GM11168 (cell line): ENCODE measurements at regions not wholly inside any gene's neighbourhood (a gene's known extent, or its start where the extent isn't known, plus 50 kb on each side); places are given as distances from the start of the nearest gene placed in this dataset.

Source experiments
- in situ Hi-C: fragments of 300-500 bp; cut with MboI; formaldehyde crosslinking; loops from one replicate; pipeline ENCODE4 v1.12.0; 2022; ENCODE audit warnings: low sequenced_read_pairs; ENCODE audit not compliant: unreplicated experiment

DNA sequence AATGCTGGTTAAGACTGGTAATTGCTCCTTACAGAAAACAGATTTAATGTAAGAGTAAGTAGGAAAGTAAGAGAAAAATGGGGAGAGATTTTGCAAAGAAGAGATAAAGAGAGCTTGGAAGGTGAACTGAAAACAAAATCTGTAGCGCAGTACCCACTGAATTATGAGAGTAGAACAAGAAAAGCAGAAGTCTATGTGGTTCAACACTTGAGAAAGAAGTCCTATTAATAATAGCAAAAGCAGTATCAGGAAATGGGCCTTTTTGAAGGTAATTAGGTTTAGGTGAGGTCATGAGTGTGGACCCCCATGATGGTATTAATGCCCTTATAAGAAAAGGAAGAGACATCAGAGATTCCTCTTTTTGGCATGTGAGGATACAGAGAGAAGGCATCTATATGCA, 460.6 kb downstream of the CETN3 start:
- in situ Hi-C loops: no loop called here

GRCh38 chr5:89946916-89947315, 462.6 kb downstream of the CETN3 start:
- in situ Hi-C loops: no loop called here

DNA sequence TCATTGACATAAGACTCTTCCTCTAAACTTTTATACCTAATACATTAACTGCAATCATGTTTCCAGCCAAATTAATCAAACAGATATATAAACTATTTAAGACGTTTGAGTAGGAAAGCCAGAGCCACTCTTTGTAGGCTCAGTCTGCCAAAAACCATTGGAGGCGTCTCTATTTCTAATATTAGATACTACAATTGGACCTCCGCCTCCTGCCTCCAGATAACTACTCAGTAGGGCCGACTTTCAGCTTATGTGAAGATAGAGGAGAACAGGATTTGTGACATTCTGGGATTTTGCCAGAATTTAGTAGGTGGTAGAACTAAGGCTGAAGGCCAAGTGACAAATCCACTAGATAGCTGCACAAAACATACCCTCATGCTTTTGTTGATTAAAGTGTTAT, 463.0 kb downstream of the CETN3 start:
- in situ Hi-C loops: no loop called here

GRCh38 chr5:89942171-89942570, 467.4 kb downstream of the CETN3 start:
- in situ Hi-C loops: no loop called here

DNA sequence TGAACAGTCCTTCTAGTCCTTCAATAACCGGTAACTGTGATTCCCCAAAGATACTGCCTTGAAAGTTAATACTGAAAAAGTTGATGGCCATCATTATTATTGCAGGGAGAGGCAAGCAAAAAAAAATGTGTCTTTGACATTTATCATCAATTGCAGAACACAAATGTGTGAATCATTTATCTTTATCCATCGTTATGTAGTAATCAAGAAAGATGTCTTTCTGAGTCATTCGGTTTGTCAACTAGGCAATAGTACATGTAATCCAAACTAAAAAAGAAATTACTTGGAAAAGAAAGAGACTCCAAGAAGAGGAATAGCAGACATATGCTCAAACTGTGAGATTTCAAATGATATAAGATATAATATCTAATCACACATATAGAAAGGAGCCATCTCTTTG, 473.0 kb downstream of the CETN3 start:
- in situ Hi-C loops: no loop called here

GRCh38 chr5:89934069-89934468, 475.5 kb downstream of the CETN3 start:
- in situ Hi-C loops: no loop called here

DNA sequence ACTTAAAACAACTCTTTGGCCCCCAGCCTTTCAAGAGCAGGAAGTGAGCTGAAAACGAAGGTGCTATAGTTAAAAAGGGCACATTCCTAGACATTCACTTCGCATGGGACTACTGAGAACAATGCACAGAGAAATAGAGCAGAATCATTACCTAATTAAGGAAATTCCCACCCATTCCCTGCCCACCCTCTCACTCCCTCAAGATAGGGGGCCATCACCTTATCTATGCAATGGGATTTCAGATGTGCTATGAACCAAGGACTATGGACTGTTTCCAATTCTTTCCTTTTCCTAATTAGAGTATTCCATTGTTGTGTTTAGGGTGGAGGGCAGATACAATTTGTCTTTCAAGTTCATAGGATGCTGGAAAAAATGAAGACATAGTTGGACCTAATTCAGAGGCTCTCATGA, 476.8 kb downstream of the CETN3 start:
- in situ Hi-C loops: no loop called here

DNA sequence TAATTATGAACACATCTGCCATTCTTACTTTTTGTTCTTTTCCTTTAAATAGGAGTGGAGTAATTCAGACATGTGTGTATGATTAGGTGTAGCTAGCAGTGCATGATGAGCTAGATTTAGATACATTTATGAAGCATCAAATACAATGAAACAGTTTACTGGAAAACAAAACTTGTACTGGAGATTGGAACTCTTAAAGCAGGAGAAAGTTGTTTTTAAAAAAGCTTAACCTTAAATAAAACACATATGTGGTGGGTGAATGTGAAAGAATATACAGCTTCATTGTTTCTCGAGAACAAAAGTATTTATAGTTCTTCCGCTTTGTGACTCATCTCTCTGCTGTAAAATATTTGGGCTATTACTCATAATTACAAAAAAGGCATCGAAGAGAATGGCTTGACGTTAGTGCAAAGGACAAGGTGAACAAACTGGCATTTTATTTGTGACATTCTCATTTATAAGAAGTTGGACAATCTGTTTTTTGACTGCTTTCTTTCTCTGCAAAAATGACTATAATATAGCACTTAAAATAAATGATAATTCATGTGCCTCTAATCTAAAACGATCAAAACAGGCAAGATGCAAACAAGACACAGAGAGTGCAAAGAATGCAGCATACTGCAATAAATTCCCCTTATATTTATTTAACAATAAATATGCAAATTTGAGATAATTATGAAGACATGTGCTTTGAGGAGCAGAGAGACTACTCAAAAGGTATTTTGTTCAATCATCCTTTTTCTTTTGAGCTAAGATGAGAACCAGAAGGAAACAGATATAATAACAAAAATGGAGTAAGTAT, 478.8 kb downstream of the CETN3 start:
- in situ Hi-C loops: no loop called here

GRCh38 chr5:89929834-89930233, 479.7 kb downstream of the CETN3 start:
- in situ Hi-C loops: no loop called here

DNA sequence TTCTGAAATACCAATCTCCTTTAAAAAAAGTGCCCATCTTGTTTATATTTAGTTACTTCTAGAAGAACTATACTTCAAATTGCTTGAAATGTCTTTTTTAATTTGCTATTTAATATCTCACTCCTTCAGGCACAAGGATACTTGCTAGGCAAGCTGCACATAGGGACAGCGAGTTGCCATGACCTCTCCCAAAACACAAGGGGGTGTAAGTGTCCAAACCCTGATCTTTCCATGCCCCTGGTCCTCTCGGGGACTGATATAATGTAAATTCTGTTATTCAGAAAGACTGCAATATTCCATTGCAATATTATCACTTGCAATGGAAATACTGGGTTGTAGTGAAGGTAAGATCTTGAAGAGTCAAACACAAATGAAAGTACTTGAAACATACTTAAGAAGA, 480.4 kb downstream of the CETN3 start:
- in situ Hi-C loops: no loop called here

GRCh38 chr5:89922161-89922560, 487.4 kb downstream of the CETN3 start:
- in situ Hi-C loops: no loop called here

- in situ Hi-C loops: no loop called here
Measured at GRCh38 chr5:89917112-89917511, 492.4 kb downstream of the CETN3 start.

DNA sequence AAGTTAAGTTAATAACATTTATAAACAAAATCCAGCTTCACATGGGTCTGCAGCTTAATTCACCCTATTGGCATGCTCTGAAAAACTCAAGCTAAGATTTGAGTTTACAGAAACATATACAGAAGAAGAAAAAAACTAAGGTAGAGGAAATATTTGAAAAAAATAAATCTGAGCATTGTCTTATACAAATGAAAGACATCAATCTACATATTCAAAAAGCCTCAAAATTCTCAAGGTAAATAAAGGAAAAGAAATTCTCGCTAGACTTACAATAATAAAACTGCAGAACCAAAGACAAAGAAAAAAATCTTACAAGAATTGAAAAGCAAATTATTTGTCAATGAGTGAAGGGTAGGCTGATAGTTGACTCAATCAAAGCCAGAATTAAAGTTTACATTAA, 493.4 kb downstream of the CETN3 start:
- in situ Hi-C loops: no loop called here

- in situ Hi-C loops: no loop called here
Measured at GRCh38 chr5:89908876-89909275, 500.7 kb downstream of the CETN3 start.

DNA sequence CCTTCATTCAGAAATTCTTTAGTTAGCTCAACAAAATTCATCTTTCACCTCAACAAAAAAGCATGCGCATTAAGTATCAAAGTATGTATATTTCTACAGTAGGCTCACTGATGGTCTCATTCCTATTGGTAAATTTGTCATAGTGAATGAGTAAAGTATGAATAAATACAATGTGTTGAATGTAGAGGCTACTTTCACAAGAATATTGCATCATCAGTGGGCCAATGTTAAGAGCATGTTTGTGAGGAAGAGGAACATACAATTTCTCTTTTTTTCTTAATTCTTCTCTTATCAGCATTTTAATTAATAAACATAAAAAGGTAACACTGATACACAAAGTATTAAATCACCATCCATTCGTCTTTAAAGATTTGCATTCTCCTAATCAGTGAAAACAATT, 505.1 kb downstream of the CETN3 start:
- in situ Hi-C loops: no loop called here

DNA sequence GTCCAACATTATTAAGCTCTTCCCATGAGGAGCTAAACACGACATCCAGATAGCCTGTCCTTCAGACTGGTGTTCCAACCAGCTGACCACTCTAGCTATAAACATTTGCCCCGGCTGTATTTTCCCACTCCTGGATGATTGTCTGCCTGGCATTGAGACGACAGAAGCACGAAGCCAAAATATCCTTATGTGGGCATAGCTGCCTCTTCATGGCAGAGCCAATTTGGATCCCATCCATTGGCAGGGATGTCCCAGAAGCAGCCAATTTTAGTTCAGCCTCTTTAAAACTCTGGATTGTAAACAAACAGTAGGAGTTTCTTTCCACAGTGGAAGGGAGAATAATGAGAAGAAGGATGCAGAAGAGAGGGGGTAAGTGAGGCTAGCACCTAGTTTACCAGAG, 507.6 kb downstream of the CETN3 start:
- in situ Hi-C loops: no loop called here

- in situ Hi-C loops: no loop called here
Measured at GRCh38 chr5:89901346-89901745, 508.2 kb downstream of the CETN3 start.

GRCh38 chr5:89900346-89900745, 509.2 kb downstream of the CETN3 start:
- in situ Hi-C loops: no loop called here

- in situ Hi-C loops: no loop called here
Measured at GRCh38 chr5:89899559-89899958, 510.0 kb downstream of the CETN3 start.

- in situ Hi-C loops: no loop called here
Measured at GRCh38 chr5:89893546-89893945, 516.0 kb downstream of the CETN3 start.

DNA sequence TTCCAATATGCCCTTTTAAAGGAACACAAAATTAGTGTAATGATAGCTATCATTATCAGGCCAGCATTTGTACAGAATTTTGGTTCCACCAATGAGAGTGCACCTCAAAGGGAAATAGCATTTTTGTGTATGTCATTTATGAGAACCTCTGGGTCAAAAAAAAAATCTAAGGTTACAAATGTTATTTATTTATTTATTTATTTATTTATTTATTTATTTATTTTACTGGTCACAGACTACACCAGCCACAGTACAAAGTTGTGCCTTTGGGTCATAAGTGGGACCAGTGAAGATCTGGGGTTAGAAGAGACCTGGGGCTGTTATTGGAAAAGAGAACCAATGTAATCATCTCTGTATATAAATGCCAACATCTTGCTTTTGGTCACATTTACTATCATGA, 523.9 kb downstream of the CETN3 start:
- in situ Hi-C loops: no loop called here

DNA sequence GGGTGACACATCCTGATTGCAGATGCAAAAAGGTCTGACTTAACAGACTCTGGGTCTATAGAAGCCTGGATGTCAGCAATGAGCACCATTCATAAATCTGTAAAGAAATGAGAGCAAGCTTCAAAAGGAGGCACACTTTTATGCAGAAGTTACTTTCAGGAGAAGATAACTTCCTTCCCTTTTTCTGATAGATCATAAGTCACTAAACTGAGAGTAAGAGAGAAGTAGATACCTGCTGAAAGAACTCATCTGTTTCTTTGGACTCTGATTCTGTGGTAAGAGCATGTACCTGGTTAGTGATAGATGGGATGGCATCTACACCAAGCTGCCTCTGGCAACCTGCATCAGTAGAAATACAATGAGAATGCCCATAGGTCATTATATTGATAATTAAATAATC, 525.6 kb downstream of the CETN3 start:
- in situ Hi-C loops: no loop called here
